ENCODE measurements at regions not wholly inside any gene's neighbourhood (a gene's known extent, or its start where the extent isn't known, plus 50 kb on each side); places are given as distances from the start of the nearest gene placed in this dataset.

GRCh38 chr4:129707949-129708348 lies 612.0 kb downstream of the C4orf33 start:
- no peak for TF ChIP-seq EZH2 (IDR thresholded peaks at IDR 0.05; ENCODE audit: borderline replicate concordance)
- TF ChIP-seq CTCF (IDR thresholded peaks at IDR 0.05; ENCODE audit: poor library complexity): no peak

Data from hepatocyte (in vitro differentiated cells).